DMS79 (cell line): ENCODE measurements at regions not wholly inside any gene's neighbourhood (a gene's known extent, or its start where the extent isn't known, plus 50 kb on each side); places are given as distances from the start of the nearest gene placed in this dataset.

ENCODE experiments used
- DNase-seq: peaks from one replicate; lab custom pipeline; 2025; lab: John Stamatoyannopoulos, UW

GRCh38 chr1:91575909-91576519 is 75.4 kb downstream of the CDC7 start:
- no peak for DNase-seq

GRCh38 chr1:91578320-91579109 is 77.9 kb downstream of the CDC7 start:
- DNase-seq: no peak

GRCh38 chr1:91579658-91580228 is 79.1 kb downstream of the CDC7 start:
- DNase-seq: no peak

- no peak for DNase-seq
Measured at GRCh38 chr1:91582431-91582921, 81.8 kb downstream of the CDC7 start.

- no peak for DNase-seq
Measured at GRCh38 chr1:91583326-91583755, 82.7 kb downstream of the CDC7 start.

GRCh38 chr1:91584309-91584708 is 83.7 kb downstream of the CDC7 start:
- no peak for DNase-seq

- no peak for DNase-seq
Measured at GRCh38 chr1:91584878-91585277, 84.2 kb downstream of the CDC7 start.

- no peak for DNase-seq
Measured at GRCh38 chr1:91585502-91585901, 84.9 kb downstream of the CDC7 start.

GRCh38 chr1:91585982-91586381 is 85.3 kb downstream of the CDC7 start:
- no peak for DNase-seq

GRCh38 chr1:91589437-91589836 is 88.8 kb downstream of the CDC7 start:
- no peak for DNase-seq

- no peak for DNase-seq
Measured at GRCh38 chr1:91591175-91591974, 90.7 kb downstream of the CDC7 start.

GRCh38 chr1:91592716-91593477 is 92.2 kb downstream of the CDC7 start:
- no peak for DNase-seq

GRCh38 chr1:91594383-91595055 is 93.9 kb downstream of the CDC7 start:
- DNase-seq: no peak

GRCh38 chr1:91596474-91596873 is 95.8 kb downstream of the CDC7 start:
- DNase-seq: no peak

GRCh38 chr1:91597215-91597614 is 96.6 kb downstream of the CDC7 start:
- DNase-seq: no peak

GRCh38 chr1:91600431-91601337 is 100.0 kb downstream of the CDC7 start:
- no peak for DNase-seq

- DNase-seq: no peak
Measured at GRCh38 chr1:91601554-91602376, 101.1 kb downstream of the CDC7 start.

GRCh38 chr1:91603409-91603808 is 102.8 kb downstream of the CDC7 start:
- no peak for DNase-seq

GRCh38 chr1:91604632-91605031 is 104.0 kb downstream of the CDC7 start:
- no peak for DNase-seq
